Calu3 (cell line): ENCODE measurements at regions not wholly inside any gene's neighbourhood (a gene's known extent, or its start where the extent isn't known, plus 50 kb on each side); places are given as distances from the start of the nearest gene placed in this dataset.

ENCODE experiments used
- BruUV-seq: library from RNA; stranded (reverse); fragments of 400-500 nt; replicated peaks from 2 replicates; lab custom pipeline; 2021; lab: Mats Ljungman, UMichigan
- CTCF ChIA-PET: fragments of 300-600 bp; sonication (Branson Sonifier 250); formaldehyde crosslinking; loops from one replicate; lab custom pipeline; 2022; ENCODE audit warnings: antibody characterized with exemption; lab: Charles Lee
- DNase-seq: peaks from one replicate; pipeline ENCODE4 v3.0.0; 2022
- H3K27ac Mint-ChIP-seq: one replicate; pipeline ENCODE4 v1.8.0; 2022; ENCODE audit warnings: mixed read lengths; ENCODE audit not compliant: unreplicated experiment
- H3K27me3 Mint-ChIP-seq: one replicate; pipeline ENCODE4 v1.8.0; 2022; ENCODE audit warnings: mixed read lengths; ENCODE audit not compliant: unreplicated experiment
- H3K36me3 Mint-ChIP-seq: one replicate; pipeline ENCODE4 v1.8.0; 2022; ENCODE audit warnings: mild to moderate bottlenecking, moderate library complexity, mixed read lengths; ENCODE audit not compliant: insufficient read depth, unreplicated experiment
- H3K4me1 Mint-ChIP-seq: one replicate; pipeline ENCODE4 v1.8.0; 2022; ENCODE audit warnings: mild to moderate bottlenecking, low read depth, mixed read lengths; ENCODE audit not compliant: unreplicated experiment
- H3K4me3 Mint-ChIP-seq: one replicate; pipeline ENCODE4 v1.8.0; 2022; ENCODE audit warnings: mild to moderate bottlenecking, low read depth, moderate library complexity, mixed read lengths; ENCODE audit not compliant: unreplicated experiment
- H3K9me3 Mint-ChIP-seq: one replicate; pipeline ENCODE4 v1.8.0; 2022; ENCODE audit warnings: low read depth, mixed read lengths; ENCODE audit not compliant: unreplicated experiment
- CTCF ChIP-seq: fragments of 200-600 bp; IDR thresholded peaks from one replicate; pipeline ENCODE4 v1.8.0; 2022; ENCODE audit warnings: antibody characterized with exemption; ENCODE audit not compliant: unreplicated experiment
- intact Hi-C: fragments of 100-400 bp; cut with micrococcal nuclease; formaldehyde crosslinking; loops from one replicate; pipeline ENCODE4 v1.10.0; 2022; ENCODE audit not compliant: unreplicated experiment

GRCh38 chr14:59096303-59096702 is 92.2 kb upstream of the DAAM1 start:
- intact Hi-C loops: no loop called here
- BruUV-seq: no TSS peak
- no peak for DNase-seq
- Mint-ChIP-seq H3K27ac (no peak overlapping the region), H3K4me1 (no peaks in the 10 kb centered on the region), H3K4me3 (no peak overlapping the region), H3K9me3 (no peaks in the 10 kb centered on the region), H3K36me3 (no peaks in the 10 kb centered on the region), H3K27me3 (peaks cover 30% of the 10 kb centered on the region)
- TF ChIP-seq CTCF: no peak
- CTCF ChIA-PET: no interaction called here

GRCh38 chr14:59097681-59098080 is 90.8 kb upstream of the DAAM1 start:
- no peaks in the 10 kb centered on the region for H3K36me3 Mint-ChIP-seq
- H3K9me3 Mint-ChIP-seq: no peaks in the 10 kb centered on the region
- H3K27me3 Mint-ChIP-seq: peaks cover 35% of the 10 kb centered on the region
- no peak overlapping the region for H3K4me3 Mint-ChIP-seq
- BruUV-seq: no TSS peak
- H3K27ac Mint-ChIP-seq: no peak overlapping the region
- TF ChIP-seq CTCF: no peak
- intact Hi-C loops: no loop called here
- CTCF ChIA-PET: interaction anchor here (0.6 kb wide), 2 partner anchors 10 to 15 kb away, joined by 3 to 6 read pairs; no protein-coding TSS in a partner anchor
- DNase-seq: no peak
- H3K4me1 Mint-ChIP-seq: no peaks in the 10 kb centered on the region

GRCh38 chr14:59098377-59098776 is 90.1 kb upstream of the DAAM1 start:
- no peaks in the 10 kb centered on the region for H3K9me3 Mint-ChIP-seq
- no peaks in the 10 kb centered on the region for H3K4me1 Mint-ChIP-seq
- no peak for TF ChIP-seq CTCF
- H3K4me3 Mint-ChIP-seq: no peak overlapping the region
- CTCF ChIA-PET: no interaction called here
- H3K36me3 Mint-ChIP-seq: no peaks in the 10 kb centered on the region
- no peak overlapping the region for H3K27ac Mint-ChIP-seq
- H3K27me3 Mint-ChIP-seq: peaks cover 31% of the 10 kb centered on the region
- no peak for DNase-seq
- no TSS peak for BruUV-seq
- intact Hi-C loops: no loop called here

- CTCF ChIA-PET: no interaction called here
- no TSS peak for BruUV-seq
- Mint-ChIP-seq H3K4me1 (no peaks in the 10 kb centered on the region), H3K27me3 (peaks cover 40% of the 10 kb centered on the region), H3K36me3 (no peaks in the 10 kb centered on the region), H3K27ac (no peak overlapping the region), H3K4me3 (no peak overlapping the region), H3K9me3 (no peaks in the 10 kb centered on the region)
- TF ChIP-seq CTCF: no peak
- intact Hi-C loops: no loop called here
- DNase-seq: no peak
Observed at GRCh38 chr14:59100205-59100604, 88.3 kb upstream of the DAAM1 start.
